GM10266 (cell line): ENCODE measurements at regions not wholly inside any gene's neighbourhood (a gene's known extent, or its start where the extent isn't known, plus 50 kb on each side); places are given as distances from the start of the nearest gene placed in this dataset.

Source experiments
- DNase-seq: peaks from one replicate; pipeline ENCODE4 v3.0.0; 2012; ENCODE audit errors: extremely low spot score
- TF ChIP-seq, protein P1 (sequence below): IDR thresholded peaks from 2 replicates; pipeline ENCODE4 v1.5.1; 2012; ENCODE audit warnings: mild to moderate bottlenecking, low read depth; ENCODE audit not compliant: control insufficient read depth, insufficient read depth; ENCODE audit errors: missing control alignments

DNA sequence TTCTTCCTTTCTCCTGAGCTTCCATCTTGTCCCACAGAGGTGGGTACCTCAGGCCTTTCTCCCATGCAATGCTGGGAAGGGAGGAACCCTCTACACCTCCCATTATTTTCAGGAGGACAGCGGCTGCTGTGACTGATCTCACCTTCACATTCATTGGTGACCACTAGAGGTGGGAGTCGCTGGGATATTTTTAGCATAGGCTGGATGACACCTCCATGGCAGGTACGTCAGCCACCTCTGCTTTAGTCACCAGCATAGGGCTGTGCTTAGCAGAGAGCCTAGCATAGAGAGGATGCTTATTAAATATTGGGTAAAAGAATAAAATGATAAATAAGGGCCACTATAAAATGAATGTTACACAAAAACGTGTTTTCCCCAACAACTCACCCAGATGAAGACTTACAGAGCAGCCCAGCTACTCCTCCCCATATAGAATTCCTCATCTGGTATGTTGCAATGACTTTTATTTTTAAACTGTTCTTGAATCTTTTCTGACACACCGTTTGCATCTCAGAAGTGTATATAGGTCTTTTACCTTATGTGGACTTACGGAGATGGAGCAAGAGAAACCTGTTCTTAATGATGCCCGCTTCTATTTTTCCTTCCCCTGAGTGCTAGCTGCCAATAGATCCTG is 60.9 kb upstream of the SORBS2 start:
- DNase-seq: no peak
- TF ChIP-seq, protein P1, sequence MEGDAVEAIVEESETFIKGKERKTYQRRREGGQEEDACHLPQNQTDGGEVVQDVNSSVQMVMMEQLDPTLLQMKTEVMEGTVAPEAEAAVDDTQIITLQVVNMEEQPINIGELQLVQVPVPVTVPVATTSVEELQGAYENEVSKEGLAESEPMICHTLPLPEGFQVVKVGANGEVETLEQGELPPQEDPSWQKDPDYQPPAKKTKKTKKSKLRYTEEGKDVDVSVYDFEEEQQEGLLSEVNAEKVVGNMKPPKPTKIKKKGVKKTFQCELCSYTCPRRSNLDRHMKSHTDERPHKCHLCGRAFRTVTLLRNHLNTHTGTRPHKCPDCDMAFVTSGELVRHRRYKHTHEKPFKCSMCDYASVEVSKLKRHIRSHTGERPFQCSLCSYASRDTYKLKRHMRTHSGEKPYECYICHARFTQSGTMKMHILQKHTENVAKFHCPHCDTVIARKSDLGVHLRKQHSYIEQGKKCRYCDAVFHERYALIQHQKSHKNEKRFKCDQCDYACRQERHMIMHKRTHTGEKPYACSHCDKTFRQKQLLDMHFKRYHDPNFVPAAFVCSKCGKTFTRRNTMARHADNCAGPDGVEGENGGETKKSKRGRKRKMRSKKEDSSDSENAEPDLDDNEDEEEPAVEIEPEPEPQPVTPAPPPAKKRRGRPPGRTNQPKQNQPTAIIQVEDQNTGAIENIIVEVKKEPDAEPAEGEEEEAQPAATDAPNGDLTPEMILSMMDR: no peak

DNA sequence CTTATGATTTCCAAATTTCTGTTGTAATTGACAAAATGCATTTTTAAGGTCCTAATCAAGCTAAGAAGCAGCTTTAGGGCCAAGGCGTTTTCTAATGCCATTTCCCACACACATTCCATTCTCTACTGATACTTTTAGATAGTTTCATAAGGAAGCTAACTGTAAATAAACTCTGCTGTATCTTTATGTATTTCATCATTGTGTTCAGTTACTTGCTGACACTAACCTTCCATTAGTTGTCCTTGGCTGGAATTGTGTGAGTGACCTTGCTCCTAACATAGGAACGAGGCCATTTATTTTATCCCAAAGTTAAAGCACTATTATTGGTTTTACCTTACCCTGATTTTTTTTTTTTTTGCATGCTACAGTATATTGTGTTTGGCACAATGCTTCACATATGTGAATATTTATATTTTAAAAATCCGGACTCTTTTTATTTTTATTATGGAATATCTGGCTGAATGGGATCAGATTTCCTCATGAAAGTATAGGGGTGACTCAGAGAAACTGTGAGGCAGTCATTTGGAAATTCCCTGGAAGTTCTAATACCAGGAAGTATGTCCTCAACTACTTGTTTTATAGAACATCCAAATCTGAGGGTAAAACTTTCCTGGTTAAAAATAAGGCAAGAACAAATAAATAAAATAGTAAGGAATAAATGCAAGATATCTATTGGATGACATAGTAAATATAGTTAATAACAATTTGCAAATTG is 62.7 kb upstream of the SORBS2 start:
- no peak for DNase-seq
- TF ChIP-seq, protein P1: no peak

DNA sequence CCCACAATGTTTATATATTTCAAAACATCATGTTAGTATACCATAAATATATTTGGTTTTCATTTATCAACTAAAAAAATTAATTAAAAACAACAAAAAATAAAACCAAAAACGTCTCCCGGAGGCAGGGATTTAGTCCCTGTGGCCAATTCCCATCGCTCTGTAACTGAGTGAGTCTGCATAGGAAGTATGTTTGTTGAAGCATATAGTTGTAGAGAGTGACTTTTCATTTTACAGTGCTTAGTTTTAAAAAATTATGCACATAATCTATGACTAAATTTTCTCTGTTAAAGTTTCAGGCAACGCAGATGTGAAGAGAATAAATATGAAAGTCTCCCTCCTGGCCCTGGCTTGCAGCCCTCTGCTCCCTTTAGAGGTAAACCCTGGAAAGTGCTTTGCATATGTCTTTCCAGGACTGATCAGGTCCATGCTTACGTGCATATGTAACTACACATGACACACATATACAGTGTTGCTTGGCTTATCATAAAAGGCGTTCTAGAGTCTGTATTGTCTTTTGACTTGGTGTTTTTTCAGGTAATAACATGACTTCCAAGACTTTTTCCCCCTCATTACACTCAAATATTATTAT is 63.4 kb upstream of the SORBS2 start:
- no peak for DNase-seq
- TF ChIP-seq, protein P1: no peak

DNA sequence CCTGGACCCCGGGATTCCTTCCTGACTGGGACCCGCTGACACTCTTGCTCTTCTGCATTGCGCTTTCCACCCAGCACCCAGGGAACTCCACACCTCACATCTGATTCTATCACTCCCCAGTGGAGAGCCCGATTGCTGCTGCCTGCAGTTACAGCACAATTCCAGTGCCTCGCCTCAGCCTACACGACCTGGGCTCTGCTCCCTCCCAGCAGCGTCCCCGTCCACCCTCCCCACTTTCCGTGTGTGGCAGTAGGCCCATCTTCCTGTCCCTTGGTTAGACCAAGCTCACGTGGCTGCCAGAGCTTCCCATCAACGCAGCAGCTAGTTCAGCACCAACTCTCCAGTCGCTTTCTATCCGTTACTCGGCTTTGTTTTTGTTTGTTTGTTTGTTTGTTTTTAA is 66.6 kb upstream of the SORBS2 start:
- DNase-seq: no peak
- TF ChIP-seq, protein P1: no peak

DNA sequence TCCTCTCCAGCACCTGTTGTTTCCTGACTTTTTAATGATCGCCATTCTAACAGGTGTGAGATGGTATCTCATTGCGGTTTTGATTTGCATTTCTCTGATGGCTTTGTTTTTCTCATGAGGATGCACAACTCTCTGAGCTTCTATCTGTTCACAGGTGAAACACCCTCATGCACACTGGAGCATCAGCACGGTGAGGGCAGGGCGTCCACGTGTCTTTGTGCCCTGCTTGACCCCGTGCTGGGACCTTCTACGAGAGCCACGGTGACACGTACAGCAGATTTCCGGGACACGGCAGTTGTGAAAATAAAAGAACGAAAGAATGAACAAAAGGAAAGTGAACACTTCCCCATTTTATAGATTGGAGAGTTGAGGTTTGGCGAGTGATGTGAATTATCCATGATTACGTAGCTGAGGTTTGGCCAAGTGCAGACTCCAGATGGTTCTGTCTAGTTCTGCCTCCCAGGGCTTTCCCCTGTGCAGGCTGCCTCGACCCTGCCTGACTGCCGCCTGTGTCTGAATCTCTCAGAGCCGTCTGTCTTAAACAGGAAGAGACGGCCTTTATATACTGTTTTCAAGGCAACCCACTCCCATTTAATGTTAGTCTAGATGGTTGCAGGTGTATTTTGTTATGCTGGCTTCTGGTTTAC is 67.8 kb upstream of the SORBS2 start:
- TF ChIP-seq, protein P1: no peak
- DNase-seq: no peak

DNA sequence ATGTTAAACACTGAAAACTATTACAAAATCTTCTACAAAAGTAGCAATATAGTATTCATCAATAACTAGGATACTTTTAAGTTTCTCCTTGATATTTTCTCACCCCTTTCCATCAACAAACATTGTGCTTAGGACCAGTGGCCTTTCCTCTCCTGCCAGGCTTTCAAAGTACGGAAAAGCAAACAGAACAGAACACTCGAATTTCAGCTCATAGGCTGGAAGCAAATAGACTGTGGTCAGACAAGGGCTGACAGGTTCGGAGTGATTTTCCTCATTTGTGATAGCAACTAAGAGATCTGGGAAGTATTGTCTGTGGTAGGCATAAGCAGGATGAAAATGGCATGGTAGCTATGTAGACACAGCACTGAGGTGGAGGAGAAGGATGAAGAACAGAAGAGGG is 68.6 kb upstream of the SORBS2 start:
- DNase-seq: no peak

More for the DNA sequence above, 68.6 kb upstream of the SORBS2 start:
- TF ChIP-seq, protein P1: no peak
